ENCODE measurements at regions not wholly inside any gene's neighbourhood (a gene's known extent, or its start where the extent isn't known, plus 50 kb on each side); places are given as distances from the start of the nearest gene placed in this dataset.
A peak's percentile ranks its signal among the peaks of the same experiment; 100 is the strongest.

DNA sequence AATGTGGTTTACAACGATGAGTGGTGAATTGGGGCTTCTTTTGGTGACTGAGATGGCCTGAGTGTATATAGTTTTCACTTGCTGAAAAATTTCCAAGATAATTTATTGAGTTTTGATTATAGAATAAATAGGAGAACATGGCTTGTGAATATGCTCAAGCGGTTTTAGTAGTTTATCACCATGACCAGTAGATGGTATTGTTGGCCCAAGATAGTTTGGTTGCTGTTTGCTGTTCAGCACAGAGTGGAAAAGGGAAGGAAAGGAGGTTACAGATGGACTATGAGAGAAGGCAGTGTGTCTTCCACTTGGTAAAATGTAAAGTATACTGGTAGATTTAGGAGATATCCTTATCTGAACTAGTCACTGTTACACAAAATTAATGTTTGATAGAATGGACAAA, 55.8 kb upstream of the POU4F2 start:
- no peak overlapping the region for H3K4me2 ChIP-seq (ENCODE audit: low read depth, low read length)
- no peaks in the 10 kb centered on the region for H3K4me1 ChIP-seq (ENCODE audit: insufficient read depth, low read length)
- H3K79me2 ChIP-seq (ENCODE audit: insufficient read depth, low read length), result no peaks in the 10 kb centered on the region
- POLR2A ChIA-PET, result no interaction called here
- H3K27me3 ChIP-seq (ENCODE audit: control insufficient read depth in 1 of 2, insufficient read depth in 2 of 2, low read length in 2 of 2), result no peaks in the 10 kb centered on the region
- peaks cover 11% of the 10 kb centered on the region; the same call in 1 of the 2 replicates for H3K9me3 ChIP-seq (ENCODE audit: low read length)
- 7% methylated on average over 2 of the region's 2 CpGs for WGBS (ENCODE audit: low lambda C conversion rate)
- FAIRE-seq, result no peak
- CTCF ChIA-PET (ENCODE audit: low intra/inter-chr PET ratio, low total read pairs), result no interaction called here
- ATAC-seq, result no peak
- H2AFZ ChIP-seq (ENCODE audit: low read length), result no peak overlapping the region
- DNase-seq (ENCODE audit: low spot score), result no peak
- intact Hi-C loops (cut with micrococcal nuclease; ENCODE audit: unreplicated experiment), result no loop called here
- no peak overlapping the region for H3K4me3 ChIP-seq (replicated peaks in 1 of 3; ENCODE audit: insufficient read depth in 1 of 3, low read depth in 2 of 3, low read length in 3 of 3)
- H3K9ac ChIP-seq (ENCODE audit: insufficient read depth, low read depth, low read length), result no peak overlapping the region
- H3K36me3 ChIP-seq (replicated peaks in 1 of 2; ENCODE audit: control insufficient read depth in 1 of 2, insufficient read depth in 2 of 2, low read length in 2 of 2), result no peaks in the 10 kb centered on the region
- no peaks in the 10 kb centered on the region for H4K20me1 ChIP-seq (ENCODE audit: insufficient read depth, low read length)
- peak; percentile 20; the same call in 1 of the 2 replicates for TF ChIP-seq CTCF (CRISPR knock-in tag; IDR thresholded peaks at IDR 0.05)
- TF ChIP-seq TRIM22 (IDR thresholded peaks at IDR 0.05), result no peak
- H3K27ac ChIP-seq (ENCODE audit: extremely low read length, insufficient read depth, low read length), result no peak overlapping the region
- no TSS peak for BruUV-seq (replicated peaks)
- in situ Hi-C loops (cut with HindIII; ENCODE audit: extremely low pct_ligation_motif_present, low pct_unique_long_range_greater_than_20kb), result no loop called here

DNA sequence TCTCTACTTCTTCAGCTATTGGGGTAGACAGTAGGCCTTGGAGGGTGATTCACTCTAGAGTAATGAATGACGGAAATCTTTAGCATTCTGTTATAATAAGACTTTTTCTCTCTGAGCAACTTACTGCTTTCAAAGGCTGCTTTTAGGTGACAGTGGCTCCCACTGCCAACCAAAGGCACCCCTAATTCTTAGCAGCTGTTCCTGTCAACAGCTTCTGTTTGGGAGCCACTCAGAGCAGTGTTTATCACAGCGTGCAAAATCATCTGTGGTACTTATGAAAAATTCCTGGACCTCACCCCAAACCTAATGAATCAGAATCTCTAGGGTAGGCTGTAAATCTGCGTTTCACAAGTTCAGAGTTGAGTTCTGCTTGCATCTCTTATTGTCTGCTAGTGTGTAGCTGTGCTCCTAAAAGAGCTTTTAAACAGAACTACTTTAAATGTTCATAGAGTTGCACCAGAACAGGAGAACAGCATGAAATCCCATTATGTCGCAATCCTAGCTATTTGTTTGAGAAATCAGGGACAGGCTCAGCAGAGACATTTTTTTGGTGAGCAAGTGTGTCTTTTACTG, 52.8 kb upstream of the POU4F2 start:
- no peak for ATAC-seq
- CTCF ChIA-PET (ENCODE audit: low intra/inter-chr PET ratio, low total read pairs), result no interaction called here
- WGBS (ENCODE audit: low lambda C conversion rate), result 35% methylated on average over 3 of the region's 4 CpGs
- Histone ChIP-seq H3K27me3 (ENCODE audit: control insufficient read depth in 1 of 2, insufficient read depth in 2 of 2, low read length in 2 of 2) (no peaks in the 10 kb centered on the region), H3K9me3 (ENCODE audit: low read length) (peaks cover 11% of the 10 kb centered on the region; the same call in 1 of the 2 replicates), H3K79me2 (ENCODE audit: insufficient read depth, low read length) (no peaks in the 10 kb centered on the region), H3K9ac (ENCODE audit: insufficient read depth, low read depth, low read length) (no peak overlapping the region), H3K27ac (ENCODE audit: extremely low read length, insufficient read depth, low read length) (no peak overlapping the region), H2AFZ (ENCODE audit: low read length) (no peak overlapping the region), H3K4me1 (ENCODE audit: insufficient read depth, low read length) (no peaks in the 10 kb centered on the region), H4K20me1 (ENCODE audit: insufficient read depth, low read length) (no peaks in the 10 kb centered on the region), H3K36me3 (replicated peaks in 1 of 2; ENCODE audit: control insufficient read depth in 1 of 2, insufficient read depth in 2 of 2, low read length in 2 of 2) (no peaks in the 10 kb centered on the region), H3K4me2 (ENCODE audit: low read depth, low read length) (no peak overlapping the region), H3K4me3 (replicated peaks in 1 of 3; ENCODE audit: insufficient read depth in 1 of 3, low read depth in 2 of 3, low read length in 3 of 3) (no peak overlapping the region)
- no peak for DNase-seq (ENCODE audit: low spot score)
- in situ Hi-C loops (cut with HindIII; ENCODE audit: extremely low pct_ligation_motif_present, low pct_unique_long_range_greater_than_20kb), result no loop called here
- BruUV-seq (replicated peaks), result no TSS peak
- intact Hi-C loops (cut with micrococcal nuclease; ENCODE audit: unreplicated experiment), result no loop called here
- POLR2A ChIA-PET, result no interaction called here
- no peak for FAIRE-seq
- TF ChIP-seq, protein P1, sequence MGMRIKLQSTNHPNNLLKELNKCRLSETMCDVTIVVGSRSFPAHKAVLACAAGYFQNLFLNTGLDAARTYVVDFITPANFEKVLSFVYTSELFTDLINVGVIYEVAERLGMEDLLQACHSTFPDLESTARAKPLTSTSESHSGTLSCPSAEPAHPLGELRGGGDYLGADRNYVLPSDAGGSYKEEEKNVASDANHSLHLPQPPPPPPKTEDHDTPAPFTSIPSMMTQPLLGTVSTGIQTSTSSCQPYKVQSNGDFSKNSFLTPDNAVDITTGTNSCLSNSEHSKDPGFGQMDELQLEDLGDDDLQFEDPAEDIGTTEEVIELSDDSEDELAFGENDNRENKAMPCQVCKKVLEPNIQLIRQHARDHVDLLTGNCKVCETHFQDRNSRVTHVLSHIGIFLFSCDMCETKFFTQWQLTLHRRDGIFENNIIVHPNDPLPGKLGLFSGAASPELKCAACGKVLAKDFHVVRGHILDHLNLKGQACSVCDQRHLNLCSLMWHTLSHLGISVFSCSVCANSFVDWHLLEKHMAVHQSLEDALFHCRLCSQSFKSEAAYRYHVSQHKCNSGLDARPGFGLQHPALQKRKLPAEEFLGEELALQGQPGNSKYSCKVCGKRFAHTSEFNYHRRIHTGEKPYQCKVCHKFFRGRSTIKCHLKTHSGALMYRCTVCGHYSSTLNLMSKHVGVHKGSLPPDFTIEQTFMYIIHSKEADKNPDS (CRISPR knock-in tag; IDR thresholded peaks at IDR 0.05), result no peak
- no peak for TF ChIP-seq ZBTB2 (CRISPR knock-in tag; IDR thresholded peaks at IDR 0.05; ENCODE audit: low read depth)
- no peak for TF ChIP-seq KAT2B (IDR thresholded peaks at IDR 0.05; ENCODE audit: borderline replicate concordance, low read depth, low read length)
- TF ChIP-seq CEBPB (IDR thresholded peaks at IDR 0.05; ENCODE audit: borderline replicate concordance, low read depth, low read length), result peak; percentile 89
- TF ChIP-seq FOXO4 (CRISPR knock-in tag; conservative IDR thresholded peaks at IDR 0.05), result no peak
- TF ChIP-seq ZFY (CRISPR knock-in tag; IDR thresholded peaks at IDR 0.05), result no peak
- TF ChIP-seq CEBPG (CRISPR knock-in tag; IDR thresholded peaks at IDR 0.05), result peak; percentile 65

Measured in HepG2 (cell line).